ENCODE measurements at regions not wholly inside any gene's neighbourhood (a gene's known extent, or its start where the extent isn't known, plus 50 kb on each side); places are given as distances from the start of the nearest gene placed in this dataset.

DNA sequence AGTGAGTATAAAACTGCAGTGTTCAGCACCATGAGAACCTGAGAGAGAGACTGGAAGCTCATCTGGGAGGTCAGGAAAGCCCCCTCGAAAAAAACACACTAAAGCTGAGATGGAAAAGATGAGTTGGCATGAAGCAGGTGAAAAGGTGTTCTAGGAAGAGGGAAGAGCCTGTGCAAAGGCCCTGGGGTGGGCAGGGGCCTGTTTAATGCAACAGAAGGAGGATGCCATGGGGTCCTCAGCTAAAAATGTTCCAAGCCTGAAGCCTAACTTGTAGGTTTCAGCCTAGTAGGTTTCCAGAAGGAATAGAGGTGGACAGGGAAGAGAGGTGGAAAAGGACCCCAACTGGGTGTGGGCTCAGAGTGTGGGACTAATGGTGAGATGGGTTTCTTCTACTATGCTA is 242.3 kb upstream of the ZFHX3 start:
- no peak for DNase-seq (ENCODE audit: extremely low spot score)
- ChIA-PET POLR2A (no interaction called here), CTCF (no interaction called here)
- TF ChIP-seq ELF4 (IDR thresholded peaks at IDR 0.05) (no peak), BHLHE40 (IDR thresholded peaks at IDR 0.05; ENCODE audit: borderline replicate concordance) (no peak), FOXK2 (IDR thresholded peaks at IDR 0.05) (no peak), CTBP1 (IDR thresholded peaks at IDR 0.05; ENCODE audit: borderline replicate concordance) (no peak), LEF1 (IDR thresholded peaks at IDR 0.05; ENCODE audit: borderline replicate concordance) (no peak), FOXM1 (IDR thresholded peaks at IDR 0.05; ENCODE audit: borderline replicate concordance) (no peak), TARDBP (IDR thresholded peaks at IDR 0.05) (no peak), ZNF384 (IDR thresholded peaks at IDR 0.05) (no peak), FOXA1 (IDR thresholded peaks at IDR 0.05) (no peak), L3MBTL2 (conservative IDR thresholded peaks at IDR 0.05) (no peak), SP1 (IDR thresholded peaks at IDR 0.05) (no peak), NFRKB (IDR thresholded peaks at IDR 0.05) (no peak), ARNT (IDR thresholded peaks at IDR 0.05) (no peak), SUZ12 (IDR thresholded peaks at IDR 0.05) (no peak), HDGF (IDR thresholded peaks at IDR 0.05; ENCODE audit: borderline replicate concordance) (no peak)
- TF ChIP-seq, protein P1, sequence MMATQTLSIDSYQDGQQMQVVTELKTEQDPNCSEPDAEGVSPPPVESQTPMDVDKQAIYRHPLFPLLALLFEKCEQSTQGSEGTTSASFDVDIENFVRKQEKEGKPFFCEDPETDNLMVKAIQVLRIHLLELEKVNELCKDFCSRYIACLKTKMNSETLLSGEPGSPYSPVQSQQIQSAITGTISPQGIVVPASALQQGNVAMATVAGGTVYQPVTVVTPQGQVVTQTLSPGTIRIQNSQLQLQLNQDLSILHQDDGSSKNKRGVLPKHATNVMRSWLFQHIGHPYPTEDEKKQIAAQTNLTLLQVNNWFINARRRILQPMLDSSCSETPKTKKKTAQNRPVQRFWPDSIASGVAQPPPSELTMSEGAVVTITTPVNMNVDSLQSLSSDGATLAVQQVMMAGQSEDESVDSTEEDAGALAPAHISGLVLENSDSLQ (IDR thresholded peaks at IDR 0.05), result no peak

- TF ChIP-seq NFRKB (IDR thresholded peaks at IDR 0.05), result no peak
- no peak for TF ChIP-seq ELF4 (IDR thresholded peaks at IDR 0.05)
- TF ChIP-seq SUZ12 (IDR thresholded peaks at IDR 0.05), result no peak
- TF ChIP-seq HDGF (IDR thresholded peaks at IDR 0.05; ENCODE audit: borderline replicate concordance), result no peak
- no peak for TF ChIP-seq TARDBP (IDR thresholded peaks at IDR 0.05)
- TF ChIP-seq L3MBTL2 (conservative IDR thresholded peaks at IDR 0.05), result no peak
- TF ChIP-seq, protein P1 (IDR thresholded peaks at IDR 0.05), result no peak
- no peak for TF ChIP-seq ZNF384 (IDR thresholded peaks at IDR 0.05)
- TF ChIP-seq SP1 (IDR thresholded peaks at IDR 0.05), result no peak
- no peak for TF ChIP-seq FOXA1 (IDR thresholded peaks at IDR 0.05)
- TF ChIP-seq CTBP1 (IDR thresholded peaks at IDR 0.05; ENCODE audit: borderline replicate concordance), result no peak
- TF ChIP-seq FOXM1 (IDR thresholded peaks at IDR 0.05; ENCODE audit: borderline replicate concordance), result no peak
- no peak for TF ChIP-seq FOXK2 (IDR thresholded peaks at IDR 0.05)
- TF ChIP-seq LEF1 (IDR thresholded peaks at IDR 0.05; ENCODE audit: borderline replicate concordance), result no peak
- no peak for TF ChIP-seq ARNT (IDR thresholded peaks at IDR 0.05)
- DNase-seq (ENCODE audit: extremely low spot score), result no peak
- POLR2A ChIA-PET, result no interaction called here
- CTCF ChIA-PET, result no interaction called here
Measured at GRCh38 chr16:73289232-73289631, 241.3 kb upstream of the ZFHX3 start.

- POLR2A ChIA-PET, result interaction anchor here (0.6 kb wide), 1 partner anchor 34 kb away, joined by 3 read pairs; no protein-coding TSS in a partner anchor
- TF ChIP-seq FOXK2 (IDR thresholded peaks at IDR 0.05) (no peak), SP1 (IDR thresholded peaks at IDR 0.05) (no peak), LEF1 (IDR thresholded peaks at IDR 0.05; ENCODE audit: borderline replicate concordance) (no peak), HDGF (IDR thresholded peaks at IDR 0.05; ENCODE audit: borderline replicate concordance) (no peak), ELF4 (IDR thresholded peaks at IDR 0.05) (no peak), ZNF384 (IDR thresholded peaks at IDR 0.05) (no peak), NFRKB (IDR thresholded peaks at IDR 0.05) (no peak), FOXA1 (IDR thresholded peaks at IDR 0.05) (no peak), CTBP1 (IDR thresholded peaks at IDR 0.05; ENCODE audit: borderline replicate concordance) (no peak), L3MBTL2 (conservative IDR thresholded peaks at IDR 0.05) (no peak), ARNT (IDR thresholded peaks at IDR 0.05) (no peak), SUZ12 (IDR thresholded peaks at IDR 0.05) (no peak), FOXM1 (IDR thresholded peaks at IDR 0.05; ENCODE audit: borderline replicate concordance) (no peak), TARDBP (IDR thresholded peaks at IDR 0.05) (no peak), BHLHE40 (IDR thresholded peaks at IDR 0.05; ENCODE audit: borderline replicate concordance) (no peak)
- TF ChIP-seq, protein P1 (IDR thresholded peaks at IDR 0.05), result no peak
- CTCF ChIA-PET, result no interaction called here
- no peak for DNase-seq (ENCODE audit: extremely low spot score)
Measured at GRCh38 chr16:73288520-73288919, 240.6 kb upstream of the ZFHX3 start.

DNA sequence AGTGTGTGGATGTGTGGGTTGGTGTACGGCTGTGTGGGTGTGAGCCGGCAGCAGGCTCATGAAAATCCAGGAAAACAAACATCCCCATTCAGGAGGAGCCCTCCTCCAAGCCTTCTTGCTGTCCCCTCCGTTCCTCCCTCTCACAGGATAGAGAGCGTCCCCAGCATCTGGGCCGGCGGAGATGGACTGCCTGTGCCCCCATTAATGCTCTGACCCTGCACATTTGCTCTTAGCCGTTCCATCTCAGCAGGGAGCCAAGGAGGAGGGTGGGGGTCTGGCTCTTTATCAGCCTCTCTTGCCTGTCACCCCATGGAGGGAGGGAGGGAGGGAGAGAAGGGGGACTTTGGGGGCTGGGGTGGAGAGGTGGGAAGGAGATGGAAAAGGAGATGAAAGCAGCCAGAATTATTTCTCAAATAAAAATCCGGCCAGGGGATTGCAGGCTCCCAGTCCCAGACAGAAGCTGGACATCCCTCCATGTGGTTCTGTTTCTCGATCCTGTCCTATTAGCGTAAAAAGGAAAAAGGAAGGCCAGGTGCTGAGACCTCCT is 240.0 kb upstream of the ZFHX3 start:
- POLR2A ChIA-PET, result interaction anchor here (0.6 kb wide), 1 partner anchor 34 kb away, joined by 3 read pairs; no protein-coding TSS in a partner anchor
- DNase-seq (ENCODE audit: extremely low spot score), result no peak
- TF ChIP-seq SP1 (IDR thresholded peaks at IDR 0.05) (no peak), CTBP1 (IDR thresholded peaks at IDR 0.05; ENCODE audit: borderline replicate concordance) (no peak), SUZ12 (IDR thresholded peaks at IDR 0.05) (no peak), ARNT (IDR thresholded peaks at IDR 0.05) (no peak), FOXA1 (IDR thresholded peaks at IDR 0.05) (no peak), BHLHE40 (IDR thresholded peaks at IDR 0.05; ENCODE audit: borderline replicate concordance) (no peak), HDGF (IDR thresholded peaks at IDR 0.05; ENCODE audit: borderline replicate concordance) (no peak), ZNF384 (IDR thresholded peaks at IDR 0.05) (no peak), LEF1 (IDR thresholded peaks at IDR 0.05; ENCODE audit: borderline replicate concordance) (no peak), FOXM1 (IDR thresholded peaks at IDR 0.05; ENCODE audit: borderline replicate concordance) (no peak), TARDBP (IDR thresholded peaks at IDR 0.05) (no peak), NFRKB (IDR thresholded peaks at IDR 0.05) (no peak), ELF4 (IDR thresholded peaks at IDR 0.05) (no peak), FOXK2 (IDR thresholded peaks at IDR 0.05) (no peak), L3MBTL2 (conservative IDR thresholded peaks at IDR 0.05) (no peak)
- TF ChIP-seq, protein P1 (IDR thresholded peaks at IDR 0.05), result no peak
- CTCF ChIA-PET, result no interaction called here

All from HEK293T (cell line).